Upper lobe of left lung (tissue), 4 donors: ENCODE measurements at regions not wholly inside any gene's neighbourhood (a gene's known extent, or its start where the extent isn't known, plus 50 kb on each side); places are given as distances from the start of the nearest gene placed in this dataset.

Source experiments
- EP300 ChIP-seq, 4 donors: sonication (generic); formaldehyde crosslinking; IDR thresholded peaks; one replicate each; pipeline ENCODE4 v1.5.1; 2017; ENCODE audit warnings: antibody characterized with exemption in 4 of 4, control low read depth in 2 of 4
- POLR2A ChIP-seq, 4 donors: fragments of 450-650 bp; IDR thresholded peaks; one replicate each; pipeline ENCODE4 v1.5.1; 2016 to 2017; ENCODE audit warnings: antibody characterized with exemption in 4 of 4, mild to moderate bottlenecking in 2 of 4
- POLR2AphosphoS5 ChIP-seq, 2 donors: sonication (generic); formaldehyde crosslinking; IDR thresholded peaks; one replicate each; pipeline ENCODE4 v1.5.1; 2017; ENCODE audit warnings: antibody characterized with exemption in 2 of 2
- TF ChIP-seq, protein P1 (sequence below), 6 experiments: fragments of 450-650 bp in 4 of 6; fragments of 200-600 bp in 2 of 6; sonication (generic) in 2 of 6; IDR thresholded peaks; one replicate each; pipeline ENCODE4 v1.5.1; 2016 to 2019; ENCODE audit warnings: antibody characterized with exemption in 6 of 6

DNA sequence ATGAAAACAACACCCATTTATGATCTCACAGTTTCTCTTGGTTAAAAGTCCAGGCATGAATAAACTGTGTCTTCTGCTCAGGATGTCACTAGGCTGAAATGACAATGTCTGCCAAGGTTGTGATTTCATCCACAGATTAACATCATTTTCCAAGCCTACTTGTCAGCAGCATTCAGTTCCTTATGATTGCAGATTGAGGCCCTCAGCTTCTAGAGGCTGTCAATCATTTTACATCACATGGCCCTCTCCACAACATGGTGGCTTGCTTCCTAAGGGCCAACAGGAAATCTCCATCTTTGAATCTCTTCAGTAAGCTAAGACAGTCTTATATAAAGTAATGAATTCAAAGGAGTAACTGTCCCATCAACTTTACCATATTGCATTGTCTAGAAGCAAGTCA lies 377.6 kb downstream of the ANKRD7 start:
- TF ChIP-seq EP300 (IDR thresholded peaks at IDR 0.05): no peak
- TF ChIP-seq, protein P1, sequence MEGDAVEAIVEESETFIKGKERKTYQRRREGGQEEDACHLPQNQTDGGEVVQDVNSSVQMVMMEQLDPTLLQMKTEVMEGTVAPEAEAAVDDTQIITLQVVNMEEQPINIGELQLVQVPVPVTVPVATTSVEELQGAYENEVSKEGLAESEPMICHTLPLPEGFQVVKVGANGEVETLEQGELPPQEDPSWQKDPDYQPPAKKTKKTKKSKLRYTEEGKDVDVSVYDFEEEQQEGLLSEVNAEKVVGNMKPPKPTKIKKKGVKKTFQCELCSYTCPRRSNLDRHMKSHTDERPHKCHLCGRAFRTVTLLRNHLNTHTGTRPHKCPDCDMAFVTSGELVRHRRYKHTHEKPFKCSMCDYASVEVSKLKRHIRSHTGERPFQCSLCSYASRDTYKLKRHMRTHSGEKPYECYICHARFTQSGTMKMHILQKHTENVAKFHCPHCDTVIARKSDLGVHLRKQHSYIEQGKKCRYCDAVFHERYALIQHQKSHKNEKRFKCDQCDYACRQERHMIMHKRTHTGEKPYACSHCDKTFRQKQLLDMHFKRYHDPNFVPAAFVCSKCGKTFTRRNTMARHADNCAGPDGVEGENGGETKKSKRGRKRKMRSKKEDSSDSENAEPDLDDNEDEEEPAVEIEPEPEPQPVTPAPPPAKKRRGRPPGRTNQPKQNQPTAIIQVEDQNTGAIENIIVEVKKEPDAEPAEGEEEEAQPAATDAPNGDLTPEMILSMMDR (IDR thresholded peaks at IDR 0.05): no peak
- TF ChIP-seq POLR2A (IDR thresholded peaks at IDR 0.05): no peak
- no peak for TF ChIP-seq POLR2AphosphoS5 (IDR thresholded peaks at IDR 0.05)
